Psoas muscle (tissue), 7 donors: ENCODE measurements at regions not wholly inside any gene's neighbourhood (a gene's known extent, or its start where the extent isn't known, plus 50 kb on each side); places are given as distances from the start of the nearest gene placed in this dataset.
"Not testable (repeated sequence)": the region's sequence is repeated elsewhere in the genome, so short reads cannot be mapped to it uniquely, and the experiment has no call there.

Experiments
- ATAC-seq, 4 donors: fragments of 200-7000 bp; cut with Tn5 transposase; one replicate each; pipeline ENCODE4 v1.9.1; 2020; ENCODE audit warnings: moderate library complexity in 3 of 4, mild to moderate bottlenecking in 2 of 4
- DNase-seq, 2 donors: peaks; one replicate each; pipeline ENCODE4 v3.0.0-alpha.2; 2020
- H3K27ac ChIP-seq: fragments of 200-600 bp; one replicate; pipeline ENCODE4 v1.8.0; 2022
- H3K27me3 ChIP-seq, 3 donors: fragments of 200-600 bp in 1 of 3; one replicate each; pipeline versions ENCODE4 v1.6.1 to v1.8.0; 2013 to 2022; ENCODE audit warnings: low read length in 2 of 3, mild to moderate bottlenecking in 2 of 3, moderate library complexity in 1 of 3; ENCODE audit not compliant: insufficient read depth in 3 of 3
- H3K36me3 ChIP-seq, 2 donors: fragments of 200-600 bp in 1 of 2; one replicate each; pipeline versions ENCODE4 v1.6.1 to v1.8.0; 2013 to 2022; ENCODE audit warnings: low read depth in 1 of 2, mild to moderate bottlenecking in 1 of 2, moderate library complexity in 1 of 2; ENCODE audit not compliant: insufficient read depth in 1 of 2
- H3K4me1 ChIP-seq: fragments of 200-600 bp; one replicate; pipeline ENCODE4 v1.8.0; 2022
- H3K4me3 ChIP-seq: fragments of 200-600 bp; one replicate; pipeline ENCODE4 v1.8.0; 2022; ENCODE audit warnings: mild to moderate bottlenecking
- H3K9me3 ChIP-seq: fragments of 200-600 bp; one replicate; pipeline ENCODE4 v1.8.0; 2022
- WGBS, 3 donors: extraction: QIAGEN DNeasy Blood & Tissue Kit; methylation state at CpG; one replicate each; pipeline versions ENCODE4 v1.1.6 to v1.1.7; 2013; 5-methylcytosine and 5-hydroxymethylcytosine counted together
- intact Hi-C, 2 donors: fragments of 100-400 bp; cut with DNase I; formaldehyde crosslinking; loops; one replicate each; pipeline versions ENCODE4 v1.11.0 to v1.14.2; 2022
- TF ChIP-seq, protein P1 (sequence below): fragments of 200-600 bp; IDR thresholded peaks from one replicate; pipeline ENCODE4 v1.8.0; 2022; ENCODE audit warnings: antibody characterized with exemption
- donor health status: healthy with polysubstance abuse.
- donor health status: DM: no; HTN: no; CAD: no; lungs with moderate emphysema.
- donor health status: Bipolar disorder and iron deficiency.
- donor health status: healthy.
- donor health status: DM: yes; HTN: yes; CAD: no.
- donor health status: DM: no; HTN: no; CAD: no.
- donor health status: DM: yes; HTN: yes; CAD: no.

- TF ChIP-seq, protein P1, sequence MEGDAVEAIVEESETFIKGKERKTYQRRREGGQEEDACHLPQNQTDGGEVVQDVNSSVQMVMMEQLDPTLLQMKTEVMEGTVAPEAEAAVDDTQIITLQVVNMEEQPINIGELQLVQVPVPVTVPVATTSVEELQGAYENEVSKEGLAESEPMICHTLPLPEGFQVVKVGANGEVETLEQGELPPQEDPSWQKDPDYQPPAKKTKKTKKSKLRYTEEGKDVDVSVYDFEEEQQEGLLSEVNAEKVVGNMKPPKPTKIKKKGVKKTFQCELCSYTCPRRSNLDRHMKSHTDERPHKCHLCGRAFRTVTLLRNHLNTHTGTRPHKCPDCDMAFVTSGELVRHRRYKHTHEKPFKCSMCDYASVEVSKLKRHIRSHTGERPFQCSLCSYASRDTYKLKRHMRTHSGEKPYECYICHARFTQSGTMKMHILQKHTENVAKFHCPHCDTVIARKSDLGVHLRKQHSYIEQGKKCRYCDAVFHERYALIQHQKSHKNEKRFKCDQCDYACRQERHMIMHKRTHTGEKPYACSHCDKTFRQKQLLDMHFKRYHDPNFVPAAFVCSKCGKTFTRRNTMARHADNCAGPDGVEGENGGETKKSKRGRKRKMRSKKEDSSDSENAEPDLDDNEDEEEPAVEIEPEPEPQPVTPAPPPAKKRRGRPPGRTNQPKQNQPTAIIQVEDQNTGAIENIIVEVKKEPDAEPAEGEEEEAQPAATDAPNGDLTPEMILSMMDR = no peak
- Histone ChIP-seq H3K9me3 (no peaks in the 10 kb centered on the region), H3K27me3 (no peaks in the 10 kb centered on the region), H3K4me1 (no peaks in the 10 kb centered on the region), H3K4me3 (no peak overlapping the region), H3K27ac (no peak overlapping the region), H3K36me3 (no peaks in the 10 kb centered on the region)
- no peak for ATAC-seq
- 84 to 86% (median 86%) methylated on average over 10 of the region's 10 CpGs for WGBS, 3 donors
- no peak for DNase-seq
- intact Hi-C loops = no loop called here
Observed at GRCh38 chr4:137804906-137805495, 272.7 kb upstream of the PCDH18 start.

DNA sequence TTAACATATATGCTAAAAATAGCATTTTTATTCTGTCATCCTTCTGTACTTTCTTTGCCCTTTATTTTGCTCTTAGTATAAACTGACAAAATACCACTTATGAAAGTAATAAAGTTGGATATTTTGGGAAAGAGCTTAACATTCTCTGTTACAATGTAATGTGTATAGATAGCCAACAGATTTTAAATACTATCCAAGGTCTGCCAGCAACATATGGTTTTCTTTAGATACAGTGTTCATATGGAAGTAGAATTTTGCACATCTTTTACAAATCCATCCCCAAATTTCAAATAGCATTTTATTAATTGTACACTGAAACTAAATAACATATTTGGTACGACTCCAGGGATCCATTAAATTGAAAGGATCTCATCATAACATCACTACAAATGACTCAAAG lies 268.6 kb upstream of the PCDH18 start:
- TF ChIP-seq, protein P1 = no peak
- no peak for DNase-seq
- no peak for ATAC-seq
- Histone ChIP-seq H3K27me3 (no peaks in the 10 kb centered on the region), H3K4me1 (no peaks in the 10 kb centered on the region), H3K36me3 (no peaks in the 10 kb centered on the region), H3K9me3 (no peaks in the 10 kb centered on the region), H3K27ac (no peak overlapping the region), H3K4me3 (no peak overlapping the region)
- WGBS, 3 donors = 0 to 65% (median 44%) methylated on average over 1 of the region's 1 CpG
- intact Hi-C loops = no loop called here

GRCh38 chr4:137794764-137795254 lies 262.5 kb upstream of the PCDH18 start:
- 22 to 35% (median 28%) methylated on average over 6 of the region's 6 CpGs for WGBS, 3 donors
- TF ChIP-seq, protein P1 = no peak
- Histone ChIP-seq H3K9me3 (no peaks in the 10 kb centered on the region), H3K36me3 (no peaks in the 10 kb centered on the region), H3K27ac (no peak overlapping the region), H3K4me1 (no peaks in the 10 kb centered on the region), H3K27me3 (no peaks in the 10 kb centered on the region), H3K4me3 (peak overlapping the region; percentile 3)
- intact Hi-C loops = no loop called here
- DNase-seq (no peak), ATAC-seq (no peak)

- H3K4me3 ChIP-seq, H3K27ac ChIP-seq, DNase-seq, ATAC-seq, H3K36me3 ChIP-seq, intact Hi-C loops, H3K9me3 ChIP-seq, H3K4me1 ChIP-seq, H3K27me3 ChIP-seq: not testable (repeated sequence)
- 86 to 89% (median 87%) methylated on average over 3 of the region's 3 CpGs for WGBS, 3 donors
Observed at GRCh38 chr4:137789263-137789662, 257.0 kb upstream of the PCDH18 start.

GRCh38 chr4:137783923-137784322 lies 251.6 kb upstream of the PCDH18 start:
- H3K4me1 ChIP-seq, H3K36me3 ChIP-seq, H3K9me3 ChIP-seq, intact Hi-C loops, ATAC-seq, H3K27ac ChIP-seq, H3K27me3 ChIP-seq, H3K4me3 ChIP-seq, DNase-seq: not testable (repeated sequence)
- 80 to 89% (median 89%) methylated on average over 7 of the region's 7 CpGs for WGBS, 3 donors

- Histone ChIP-seq H3K27ac (no peak overlapping the region), H3K27me3 (no peaks in the 10 kb centered on the region), H3K9me3 (no peaks in the 10 kb centered on the region), H3K36me3 (no peaks in the 10 kb centered on the region), H3K4me3 (no peak overlapping the region), H3K4me1 (no peaks in the 10 kb centered on the region)
- 42 to 50% (median 47%) methylated on average over 3 of the region's 3 CpGs for WGBS, 3 donors
- TF ChIP-seq, protein P1 = no peak
- intact Hi-C loops = no loop called here
- ATAC-seq (no peak), DNase-seq (no peak)
Observed at GRCh38 chr4:137775701-137776100, 243.4 kb upstream of the PCDH18 start.
